Stimulated activated CD8-positive, alpha-beta memory T cell treated with anti-CD3 and anti-CD28 coated beads, Interleukin-12 subunit alpha, Interleukin-12 subunit beta, amount 100 ng/mL, for 1 hour (primary cell): ENCODE measurements at regions not wholly inside any gene's neighbourhood (a gene's known extent, or its start where the extent isn't known, plus 50 kb on each side); places are given as distances from the start of the nearest gene placed in this dataset.
"Not testable (repeated sequence)": the region's sequence is repeated elsewhere in the genome, so short reads cannot be mapped to it uniquely, and the experiment has no call there.

Source experiments
- DNase-seq: peaks from one replicate; pipeline ENCODE4 v3.0.0-alpha.2; 2020; ENCODE audit warnings: low read depth

DNA sequence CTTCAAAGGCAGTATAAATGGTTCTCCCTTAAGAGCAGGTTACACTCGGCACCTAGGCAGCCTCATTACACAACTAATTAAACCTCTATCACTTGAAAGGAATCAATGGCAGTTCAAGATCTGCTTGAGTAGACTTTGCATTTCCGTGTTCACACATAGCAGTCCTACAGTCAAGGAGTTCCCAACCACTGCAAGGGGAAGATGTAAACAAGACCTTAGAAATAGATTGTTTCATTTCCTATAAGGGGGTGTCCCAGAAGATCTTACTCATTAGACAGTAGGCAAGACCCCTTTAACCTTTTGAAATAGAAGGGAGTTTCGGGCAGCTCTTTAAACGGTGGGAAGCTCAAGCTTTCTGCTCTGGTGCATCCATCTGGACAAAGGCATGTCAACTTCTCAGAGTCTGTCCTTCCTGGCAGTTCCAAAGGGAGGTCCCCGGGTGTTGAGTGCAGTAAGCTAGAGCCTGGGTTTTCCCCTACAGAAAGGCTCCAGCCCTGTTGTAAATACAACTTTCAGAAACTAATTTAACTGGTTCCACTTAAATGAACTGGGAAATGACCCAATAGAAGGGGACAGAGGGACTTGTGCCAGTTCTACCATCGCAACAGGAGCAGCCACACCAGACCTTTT, 150.8 kb downstream of the RBMX2 start:
- no peak for DNase-seq

DNA sequence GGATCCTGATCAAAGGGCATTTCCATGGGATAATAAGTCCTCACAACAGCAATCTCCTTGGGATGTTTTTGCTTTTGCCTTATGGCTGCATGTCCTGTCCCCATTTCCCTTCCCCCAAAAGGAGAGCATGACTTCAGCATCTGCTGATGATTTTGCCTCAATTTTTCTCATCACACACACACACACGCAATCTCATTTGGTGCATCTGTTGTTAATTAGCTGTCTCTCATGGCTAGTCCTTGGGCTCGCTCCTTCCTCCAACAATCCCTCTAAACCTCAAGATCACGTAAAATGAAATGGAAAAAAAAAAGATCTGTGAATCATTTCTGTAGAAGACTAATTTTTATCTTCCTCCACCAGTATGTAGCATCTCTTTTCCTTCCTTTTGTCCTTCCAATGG, 153.6 kb downstream of the RBMX2 start:
- DNase-seq: no peak

DNA sequence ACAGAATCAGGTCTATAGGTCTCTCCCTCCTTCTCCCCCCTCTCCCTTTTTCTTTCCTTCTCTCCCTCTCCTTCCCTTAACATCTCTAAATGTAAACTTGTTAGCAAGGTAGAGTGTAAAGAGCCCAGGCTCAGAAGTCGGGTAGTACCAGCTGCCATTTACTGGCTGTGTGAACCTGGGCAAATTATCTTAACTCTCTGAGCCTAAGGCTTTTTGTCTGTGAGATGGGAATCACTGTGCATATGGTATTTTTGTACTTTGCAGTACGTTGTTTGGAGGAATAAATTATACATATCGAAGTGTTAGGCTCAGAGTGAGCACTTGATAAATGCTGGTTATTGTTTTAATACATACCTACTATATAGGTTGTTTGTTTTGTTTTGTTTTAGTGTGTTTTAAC, 154.0 kb downstream of the RBMX2 start:
- no peak for DNase-seq

DNA sequence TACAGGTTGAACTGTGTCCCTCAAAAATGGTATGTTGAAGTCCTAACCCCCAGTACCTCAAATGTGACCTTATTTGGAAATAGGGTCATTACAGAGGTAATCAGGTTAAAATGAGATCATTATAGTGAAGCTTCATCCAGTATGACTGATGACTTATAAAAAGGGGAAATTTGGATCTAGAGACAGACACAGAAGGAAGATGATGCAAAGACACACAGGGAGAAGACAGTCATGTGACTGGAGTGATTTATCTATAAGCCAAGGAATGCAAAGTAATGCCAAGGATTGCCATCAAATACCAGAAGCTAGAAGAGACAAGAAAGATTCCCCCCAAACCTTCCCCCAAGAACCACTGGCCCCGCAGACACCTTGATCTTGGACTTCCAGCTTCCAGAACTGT, 155.2 kb downstream of the RBMX2 start:
- no peak for DNase-seq

DNA sequence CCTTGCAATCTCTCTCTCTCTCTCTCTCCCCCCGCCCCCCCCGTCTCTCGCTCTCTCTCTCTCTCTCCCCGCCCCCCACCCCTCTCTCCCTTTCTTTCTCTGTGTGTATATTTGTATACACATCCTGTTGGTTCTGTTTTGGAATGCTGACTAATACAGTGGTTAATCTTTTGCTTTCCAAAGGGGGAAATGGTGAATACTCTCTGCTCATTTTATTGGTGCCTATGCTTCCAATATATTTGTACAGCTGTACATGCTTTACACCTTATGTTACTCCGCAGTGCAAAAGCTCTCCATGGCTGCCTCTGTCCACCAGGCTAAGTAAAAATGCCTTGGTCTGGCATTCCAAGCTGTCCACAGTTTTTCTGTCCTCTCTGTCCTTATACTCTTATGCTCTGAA, 158.8 kb downstream of the RBMX2 start:
- no peak for DNase-seq

DNA sequence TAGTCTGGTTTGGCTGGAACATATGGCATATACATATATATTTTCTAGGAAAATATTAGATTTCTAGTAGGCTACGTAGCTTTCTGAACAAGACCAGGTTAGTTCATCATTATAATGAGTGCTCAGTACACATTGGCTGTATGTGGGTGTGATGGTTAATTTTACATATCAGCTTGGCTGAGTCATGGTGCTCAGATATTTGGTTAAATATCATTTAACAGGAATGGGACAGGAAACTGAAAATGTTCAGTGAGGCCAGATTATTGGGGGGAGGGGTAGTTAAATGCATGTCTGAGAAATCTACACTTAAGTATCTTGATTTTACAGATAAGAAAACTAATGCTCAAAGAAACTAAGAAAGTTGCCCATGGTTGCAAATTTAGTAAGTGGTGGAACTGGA, 160.1 kb downstream of the RBMX2 start:
- DNase-seq: no peak

DNA sequence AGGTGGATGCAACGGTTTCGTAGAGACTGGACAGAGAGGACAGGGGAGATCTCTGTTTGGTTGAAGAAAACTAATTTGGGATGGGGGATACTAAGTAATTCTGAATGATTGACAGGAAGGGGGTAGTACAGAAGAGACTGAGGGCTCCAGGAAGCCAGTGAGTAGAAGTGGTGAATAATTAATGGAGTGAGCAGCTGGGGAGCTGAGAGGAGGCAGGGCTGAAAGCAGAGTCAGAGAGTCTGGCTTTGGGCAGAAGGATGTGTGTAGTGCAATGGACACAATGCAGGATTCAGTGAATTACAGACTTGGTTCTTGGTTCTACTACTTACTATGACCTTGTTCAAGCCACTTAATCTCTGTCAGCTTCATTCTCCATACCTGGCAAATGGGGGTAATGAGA, 161.7 kb downstream of the RBMX2 start:
- DNase-seq: no peak

DNA sequence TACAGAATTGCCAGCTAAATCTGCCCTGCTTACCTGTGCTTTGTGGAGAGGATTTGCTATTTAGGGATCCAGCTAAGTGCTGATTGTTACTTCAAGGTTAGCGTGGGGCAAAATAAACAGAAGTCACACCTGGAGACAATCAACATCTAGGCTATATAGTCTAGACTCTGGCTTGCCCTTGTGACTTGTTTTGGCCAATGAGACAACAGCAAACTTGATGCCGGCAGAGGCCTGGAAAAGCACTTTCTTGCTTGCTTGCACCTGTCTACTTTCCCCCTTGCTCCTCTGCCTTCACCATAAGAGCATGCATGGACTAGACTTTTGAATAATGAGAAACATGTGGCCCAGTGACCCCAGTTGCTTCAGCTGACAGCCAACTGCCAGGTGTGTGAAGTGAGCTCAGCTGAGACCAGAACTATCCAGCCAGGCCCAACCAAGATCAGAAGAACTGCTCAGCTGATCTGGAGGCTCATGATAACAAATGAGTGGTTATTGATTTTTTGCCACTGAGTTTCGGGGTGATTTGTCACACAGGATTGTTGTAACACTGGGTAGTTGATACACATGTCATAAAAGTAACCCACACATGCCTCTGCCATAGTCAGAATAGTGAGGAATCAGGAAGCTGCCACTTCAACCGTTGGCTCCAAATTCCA, 164.4 kb downstream of the RBMX2 start:
- no peak for DNase-seq

DNA sequence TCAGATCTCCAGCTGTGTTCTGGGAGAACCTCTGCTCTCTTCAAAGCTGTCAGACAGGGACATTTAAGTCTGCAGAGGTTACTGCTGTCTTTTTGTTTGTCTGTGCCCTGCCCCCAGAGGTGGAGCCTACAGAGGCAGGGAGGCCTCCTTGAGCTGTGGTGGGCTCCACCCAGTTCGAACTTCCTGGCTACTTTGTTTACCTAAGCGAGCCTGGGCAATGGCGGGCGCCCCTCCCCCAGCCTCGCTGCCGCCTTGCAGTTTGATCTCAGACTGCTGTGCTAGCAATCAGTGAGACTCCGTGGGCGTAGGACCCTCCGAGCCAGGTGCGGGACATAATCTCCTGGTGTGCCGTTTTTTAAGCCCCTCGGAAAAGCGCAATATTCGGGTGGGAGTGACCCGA, 171.2 kb downstream of the RBMX2 start:
- not testable (repeated sequence) for DNase-seq
